HG02981 (cell line): ENCODE measurements at regions not wholly inside any gene's neighbourhood (a gene's known extent, or its start where the extent isn't known, plus 50 kb on each side); places are given as distances from the start of the nearest gene placed in this dataset.
"Not testable (repeated sequence)": the region's sequence is repeated elsewhere in the genome, so short reads cannot be mapped to it uniquely, and the experiment has no call there.

Experiments used
- ATAC-seq: cut with Tn5 transposase; IDR thresholded peaks from one replicate; pipeline ENCODE4 v1.9.1; 2021; ENCODE audit warnings: mild to moderate bottlenecking, moderate library complexity; ENCODE audit not compliant: unreplicated experiment

DNA sequence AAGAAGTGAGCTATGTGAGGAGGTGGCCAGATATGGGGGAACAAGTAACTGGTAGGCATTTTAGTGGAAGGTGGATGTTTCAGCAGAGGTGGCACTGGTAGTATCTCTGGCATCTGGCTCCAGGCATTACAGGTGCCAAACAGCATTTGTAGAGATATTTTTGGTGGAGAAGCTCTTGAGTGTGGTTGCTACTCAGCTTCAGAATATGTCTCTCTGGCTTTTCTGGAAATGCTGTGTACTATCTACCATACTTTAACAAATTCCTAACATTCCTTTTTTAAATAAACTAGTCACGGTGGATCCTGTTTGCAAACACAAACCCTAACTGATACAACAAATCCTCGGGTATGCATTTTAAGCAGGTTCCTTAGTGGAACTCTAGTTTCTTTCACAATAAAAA is 128.0 kb downstream of the BARX2 start:
- ATAC-seq: no peak

DNA sequence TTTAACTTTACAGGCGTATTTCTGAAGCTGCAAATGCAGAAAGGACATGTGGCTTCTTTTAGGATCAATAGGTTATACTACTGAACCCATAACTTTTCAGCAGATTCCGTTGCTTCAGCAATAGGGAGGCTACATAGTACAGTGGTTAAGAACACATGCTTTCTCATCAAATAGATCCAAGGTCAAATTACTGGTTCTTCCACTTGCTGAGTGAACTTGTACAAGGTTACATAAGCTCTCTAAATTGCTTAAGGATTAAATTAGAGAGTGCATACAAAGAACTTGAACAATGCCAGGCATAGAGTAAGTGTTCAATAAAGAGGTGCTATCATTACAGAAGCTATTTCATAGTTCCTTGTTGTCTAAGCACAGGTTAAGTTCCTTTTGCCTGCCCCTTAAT is 129.6 kb downstream of the BARX2 start:
- ATAC-seq: no peak

DNA sequence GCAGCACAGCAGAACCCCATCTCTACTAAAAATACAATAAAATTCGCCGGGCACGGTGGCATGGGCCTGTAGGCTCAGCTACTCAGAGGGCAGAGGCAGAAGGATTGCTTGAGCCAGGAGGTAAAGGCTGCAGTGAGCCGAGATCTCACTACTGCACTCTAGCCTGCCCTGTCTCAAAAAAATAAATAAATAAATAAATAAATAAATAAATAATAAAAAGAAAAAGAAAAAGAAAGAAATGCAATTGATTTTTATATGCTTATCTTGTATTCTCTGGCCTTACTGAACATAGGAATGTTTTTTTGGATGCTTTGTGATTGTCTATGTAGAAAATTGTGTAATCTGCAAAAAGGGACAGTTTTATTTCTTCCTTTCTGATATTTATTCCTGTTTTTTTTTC is 132.5 kb downstream of the BARX2 start:
- ATAC-seq: no peak

DNA sequence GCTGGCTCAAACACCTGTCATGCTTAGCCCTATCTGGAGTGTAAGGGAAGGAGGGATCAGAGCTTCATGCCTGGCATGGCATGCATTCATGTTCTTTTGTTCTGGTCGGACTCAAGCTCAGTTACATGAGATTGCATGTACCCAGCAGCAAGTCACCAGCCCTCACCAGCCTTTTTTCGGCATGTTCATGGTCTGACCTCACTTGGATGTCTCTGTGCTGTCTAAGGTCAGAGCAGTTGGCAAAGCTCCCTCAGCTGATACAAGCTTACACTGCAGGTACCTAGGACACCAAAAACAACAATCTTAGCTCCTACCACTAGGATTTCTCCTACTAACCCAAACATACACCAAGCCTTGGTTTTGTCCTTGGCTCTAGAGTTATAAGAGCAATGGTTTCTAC is 152.6 kb downstream of the BARX2 start:
- no peak for ATAC-seq

DNA sequence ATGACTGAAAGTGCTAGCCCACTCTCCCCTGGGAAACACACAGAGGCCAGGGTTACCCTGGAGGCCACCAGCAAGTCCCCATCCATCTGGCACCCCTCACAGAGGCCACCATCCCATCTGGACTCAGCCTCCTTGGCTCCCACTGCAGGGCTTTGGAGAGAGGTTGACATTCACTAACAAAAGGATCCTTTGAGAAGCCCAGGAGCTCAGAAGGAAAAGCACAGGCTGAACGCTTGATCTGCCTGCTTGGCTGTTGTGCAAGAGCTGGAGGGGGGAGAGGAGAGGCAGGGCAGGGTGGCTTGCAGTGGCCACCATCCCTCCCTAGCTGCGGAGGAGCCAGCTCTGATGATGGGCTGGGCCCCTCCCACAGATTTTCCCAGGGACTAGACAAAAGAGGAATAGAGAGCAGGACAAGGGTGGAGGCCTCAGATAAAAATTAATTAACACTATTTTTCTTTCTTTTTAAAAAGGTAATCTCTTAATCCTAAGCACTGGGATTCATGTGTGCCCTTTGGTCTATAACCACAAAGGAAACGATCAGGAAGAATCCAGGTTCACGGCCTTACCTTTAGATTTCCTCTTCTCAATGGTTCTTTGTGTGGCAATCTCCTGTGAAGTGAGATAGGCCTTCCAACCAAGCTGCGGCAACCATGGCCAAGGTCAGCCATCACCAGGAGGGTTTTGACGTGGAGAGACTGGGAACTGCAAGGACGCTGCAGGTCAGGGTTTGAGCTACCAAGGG is 154.7 kb downstream of the BARX2 start:
- ATAC-seq: no peak

DNA sequence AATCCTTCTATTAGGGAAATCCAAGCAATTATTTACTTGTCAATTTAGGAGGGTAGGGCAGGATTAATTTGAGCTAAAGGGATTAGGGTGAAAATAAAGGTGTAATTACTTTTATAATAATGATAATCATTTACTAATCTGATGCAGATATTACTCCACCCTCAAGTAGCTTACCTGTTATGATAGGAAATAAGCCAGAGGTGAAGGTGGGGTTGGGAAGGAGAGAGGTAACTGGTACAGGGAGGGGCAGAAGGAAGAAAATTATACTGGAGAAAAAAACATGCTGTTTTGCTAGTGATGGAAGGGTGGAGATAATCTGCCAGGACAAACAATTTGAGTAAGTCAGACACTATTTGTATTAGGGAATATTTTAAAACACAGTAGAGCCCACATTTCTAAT is 157.7 kb downstream of the BARX2 start:
- no peak for ATAC-seq

DNA sequence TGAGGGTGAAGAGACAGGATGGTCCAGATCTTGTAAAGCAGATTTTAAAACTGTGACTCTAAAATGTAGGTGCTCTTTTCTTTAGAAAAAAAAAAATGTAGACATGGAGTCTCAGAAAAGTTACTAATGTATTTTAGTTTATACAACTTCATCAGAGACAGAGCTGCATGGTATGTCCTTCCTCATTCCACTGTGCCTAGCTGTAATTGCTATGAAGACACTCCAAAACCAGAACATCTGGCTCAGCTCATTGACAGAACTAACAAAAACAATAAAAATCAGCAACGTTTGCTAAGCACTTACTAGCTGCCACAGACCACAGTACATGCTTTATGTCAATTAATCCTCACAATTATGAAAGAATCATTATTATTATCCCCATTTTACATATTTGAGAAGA is 160.7 kb downstream of the BARX2 start:
- no peak for ATAC-seq

DNA sequence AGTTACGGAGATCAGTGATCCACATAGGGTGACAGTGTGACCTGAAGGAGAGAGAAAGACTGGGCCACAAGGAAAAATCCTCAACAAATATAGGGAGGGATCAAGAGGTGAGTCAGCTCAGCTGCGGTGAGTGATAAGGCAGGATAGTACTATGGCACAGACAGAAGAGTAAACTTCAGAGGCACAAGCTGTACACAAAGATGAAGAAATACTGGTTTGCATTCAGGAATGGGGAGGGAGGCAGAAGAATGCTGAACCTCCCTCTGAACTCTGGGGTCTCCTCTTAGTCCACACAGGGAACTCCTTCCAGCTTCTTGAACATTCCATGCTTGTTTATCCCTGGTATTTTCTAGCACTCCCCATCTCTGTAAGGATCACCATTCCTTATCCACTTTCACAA is 162.7 kb downstream of the BARX2 start:
- no peak for ATAC-seq

DNA sequence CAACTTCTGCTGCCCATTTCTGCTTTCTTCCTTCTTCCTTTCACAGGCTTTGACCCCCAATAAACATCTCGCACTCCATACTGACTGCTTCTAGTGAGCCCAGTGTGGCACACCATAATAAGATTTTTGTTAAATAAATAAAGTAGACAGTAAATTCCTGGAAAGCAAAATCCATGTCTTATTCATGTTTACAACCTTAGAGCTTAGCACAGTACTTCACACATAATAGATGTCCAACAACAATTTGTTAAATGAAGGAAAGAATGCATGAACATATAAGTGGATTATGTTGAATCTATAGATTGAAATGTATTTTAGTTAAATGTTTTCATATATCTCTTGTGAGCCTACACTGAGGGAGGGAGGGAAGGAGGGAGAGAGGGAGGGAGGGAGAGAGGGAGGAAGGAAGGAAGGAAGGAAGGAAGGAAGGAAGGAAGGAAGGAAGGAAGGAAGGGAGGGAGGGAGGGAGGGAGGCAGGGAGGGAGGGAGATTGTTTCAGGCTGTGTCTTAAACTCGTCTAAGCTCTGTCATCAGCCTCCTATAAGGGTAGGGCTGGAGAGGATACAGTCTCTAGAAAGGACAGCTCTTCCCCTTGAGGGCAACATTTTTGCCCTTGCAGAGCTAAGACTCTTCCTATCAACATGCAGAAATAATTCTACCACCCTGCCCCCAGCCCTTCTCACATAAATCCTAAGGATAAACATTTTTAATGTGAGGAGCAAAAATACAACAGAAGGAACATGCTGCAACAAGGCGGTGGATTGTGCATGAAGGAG is 168.1 kb downstream of the BARX2 start:
- ATAC-seq: no peak

DNA sequence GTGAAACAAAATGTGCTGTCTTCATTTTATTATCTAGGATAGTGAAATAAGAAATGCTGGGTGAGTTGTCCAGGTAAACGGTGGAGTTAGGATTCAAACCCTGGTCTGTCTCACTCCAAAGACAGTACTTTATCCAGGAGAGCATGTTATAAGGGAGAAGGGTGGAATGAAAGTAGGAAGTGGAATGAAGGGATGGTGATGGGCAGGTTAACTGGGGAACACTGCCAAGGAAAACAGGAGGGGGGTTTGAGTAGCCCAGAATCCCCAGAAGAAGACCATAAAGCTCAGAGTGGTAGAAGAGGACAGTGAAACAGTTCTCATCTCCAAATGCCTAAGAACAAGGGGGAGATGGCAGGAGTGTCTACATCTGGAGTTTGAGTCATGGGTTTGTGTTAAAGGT is 169.0 kb downstream of the BARX2 start:
- no peak for ATAC-seq

DNA sequence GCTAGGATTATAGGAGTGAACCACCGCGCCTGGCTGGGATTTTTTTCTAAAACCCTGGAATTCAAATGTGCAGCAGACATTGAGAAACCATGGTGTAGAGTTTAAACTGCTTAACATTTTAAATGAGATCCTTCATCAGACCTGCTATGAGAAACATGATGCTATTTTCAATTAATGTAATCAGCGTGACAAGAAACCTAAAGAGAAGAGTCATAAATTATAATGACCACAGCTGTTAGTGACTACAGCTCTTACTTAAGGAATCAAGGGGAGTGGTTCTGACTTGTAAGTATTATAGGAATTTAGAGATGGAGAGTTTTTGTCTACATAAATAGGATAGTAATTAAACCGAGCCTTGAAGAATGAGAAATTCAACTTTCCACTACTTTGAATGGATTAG is 170.6 kb downstream of the BARX2 start:
- ATAC-seq: no peak

DNA sequence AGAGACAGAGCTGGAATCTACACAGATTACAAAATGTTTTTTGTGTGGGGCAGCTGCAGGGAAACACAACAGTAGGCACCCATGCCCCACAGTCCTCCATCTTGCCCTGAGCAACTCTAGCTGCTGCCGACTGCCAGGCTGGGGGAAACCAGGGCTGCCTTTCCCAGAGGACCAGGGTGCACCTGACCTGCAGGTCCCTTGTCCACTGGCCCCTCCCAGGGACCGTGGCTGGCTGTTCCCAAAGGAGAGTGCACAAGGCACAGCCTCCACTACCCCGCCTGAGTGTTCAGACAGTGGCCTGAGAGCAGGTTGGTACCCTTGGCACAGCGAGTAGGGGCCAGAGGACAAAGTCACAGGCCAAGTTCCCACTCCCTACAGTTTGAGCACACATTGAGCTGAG is 181.8 kb downstream of the BARX2 start:
- ATAC-seq: no peak

DNA sequence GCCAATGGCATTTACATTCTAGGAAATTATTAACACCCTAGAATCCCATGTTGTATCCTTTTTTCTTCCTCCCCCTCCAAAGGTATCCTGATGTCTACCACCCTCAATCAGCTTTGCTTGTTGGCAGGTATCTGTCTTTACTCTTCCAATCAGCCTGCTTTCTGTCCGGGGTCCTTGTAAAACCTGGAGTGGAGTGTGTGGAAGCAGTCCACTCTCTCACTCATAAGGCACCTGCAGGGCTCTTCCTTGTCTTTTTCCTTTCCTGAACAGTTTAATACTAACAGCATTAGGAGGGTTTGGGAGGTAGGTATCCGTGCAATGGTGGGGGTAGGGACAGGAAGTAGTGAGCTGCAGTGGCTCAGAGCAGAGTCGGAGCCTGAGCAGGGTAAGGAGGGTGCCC is 193.4 kb downstream of the BARX2 start:
- no peak for ATAC-seq

DNA sequence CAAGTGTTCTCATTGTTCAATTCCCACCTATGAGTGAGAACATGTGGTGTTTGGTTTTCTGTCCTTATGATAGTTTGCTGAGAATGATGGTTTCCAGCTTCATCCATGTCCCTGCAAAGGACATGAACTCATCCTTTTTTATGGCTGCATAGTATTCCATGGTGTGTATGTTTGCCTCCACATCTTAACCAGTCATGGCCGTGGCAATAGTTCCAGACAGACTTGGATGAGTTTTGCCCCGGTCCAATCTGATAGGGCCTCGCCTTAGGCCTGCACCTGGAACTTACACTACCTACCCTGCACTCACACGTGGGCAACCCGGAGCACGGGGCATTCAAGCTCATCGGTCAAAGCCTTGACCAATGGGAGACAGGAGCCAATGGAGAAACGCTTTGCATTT is 197.0 kb downstream of the BARX2 start:
- not testable (repeated sequence) for ATAC-seq

DNA sequence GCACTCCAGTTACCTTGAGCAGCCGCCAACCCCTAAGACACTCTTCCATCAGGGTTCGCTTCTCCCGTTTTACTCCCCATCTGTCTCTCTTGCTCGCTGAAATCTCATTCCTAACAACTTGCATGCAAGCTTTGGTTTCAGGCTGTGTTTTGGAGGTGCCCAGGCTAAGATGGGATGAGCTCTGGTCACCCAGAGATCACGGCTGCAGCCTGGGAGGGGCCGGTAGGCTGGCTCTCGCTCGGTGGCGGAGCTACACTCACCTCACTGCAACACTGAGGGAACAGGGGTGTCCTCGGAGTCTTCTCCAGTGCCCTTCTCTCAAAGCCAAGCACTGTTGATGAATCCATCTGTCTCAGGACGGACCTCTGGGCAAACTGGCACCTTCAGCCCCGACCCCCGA is 197.5 kb downstream of the BARX2 start:
- no peak for ATAC-seq

DNA sequence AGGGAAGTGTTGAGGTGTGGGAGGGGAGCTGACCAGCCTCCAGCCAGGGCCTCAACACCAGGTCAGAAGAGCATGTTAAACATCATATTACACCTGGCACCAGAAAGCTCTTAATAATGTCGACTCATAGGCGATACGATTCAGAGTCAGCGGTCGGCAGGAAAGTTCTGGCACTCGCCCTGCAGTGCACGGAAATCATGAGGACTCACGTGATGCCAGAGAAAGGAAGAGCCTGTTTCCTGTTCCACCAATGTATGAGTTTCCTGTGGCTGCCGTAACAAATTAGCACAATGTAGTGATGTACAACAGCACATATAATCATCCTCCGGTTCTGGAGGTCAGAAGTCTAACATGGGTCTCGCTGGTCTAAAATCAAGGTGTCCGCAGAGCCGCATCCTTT is 198.8 kb downstream of the BARX2 start:
- no peak for ATAC-seq

DNA sequence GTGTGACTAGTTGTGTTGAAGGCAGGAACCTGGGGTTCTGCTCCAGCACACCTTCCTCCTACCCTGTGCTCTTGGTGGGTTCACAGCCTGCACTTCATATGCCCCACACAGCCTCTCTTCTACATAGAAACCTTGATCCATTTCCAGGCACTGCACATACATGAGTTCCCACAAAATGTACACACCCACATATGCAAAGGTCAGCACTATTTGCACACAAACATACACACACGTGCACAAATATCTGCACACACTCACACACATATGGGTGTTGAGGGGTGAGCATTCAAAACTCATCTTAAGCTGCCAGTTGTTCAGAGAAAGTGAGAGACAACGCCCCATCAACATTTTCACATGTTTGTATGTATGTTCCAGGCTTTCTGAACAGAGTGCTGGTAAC is 201.0 kb downstream of the BARX2 start:
- ATAC-seq: no peak

DNA sequence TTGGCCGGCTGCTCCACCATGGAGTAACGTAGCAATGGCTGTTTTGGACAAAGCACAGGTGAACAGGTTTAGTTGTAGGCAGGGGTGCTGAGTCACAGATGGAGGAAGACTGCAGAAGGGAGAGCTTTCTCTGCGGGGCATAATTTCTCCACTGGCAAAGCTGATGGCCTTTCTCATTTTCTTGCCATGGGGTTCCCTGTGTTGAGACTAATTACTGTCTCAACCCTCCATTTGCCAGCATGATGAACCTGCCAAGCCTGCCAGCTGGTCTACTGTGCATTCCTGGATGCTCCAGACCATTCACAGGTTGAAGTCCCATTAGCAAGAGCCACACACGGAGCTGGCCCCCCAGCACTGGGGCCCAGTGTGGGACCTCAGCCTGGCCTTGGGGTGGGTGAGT is 202.4 kb downstream of the BARX2 start:
- ATAC-seq: no peak

DNA sequence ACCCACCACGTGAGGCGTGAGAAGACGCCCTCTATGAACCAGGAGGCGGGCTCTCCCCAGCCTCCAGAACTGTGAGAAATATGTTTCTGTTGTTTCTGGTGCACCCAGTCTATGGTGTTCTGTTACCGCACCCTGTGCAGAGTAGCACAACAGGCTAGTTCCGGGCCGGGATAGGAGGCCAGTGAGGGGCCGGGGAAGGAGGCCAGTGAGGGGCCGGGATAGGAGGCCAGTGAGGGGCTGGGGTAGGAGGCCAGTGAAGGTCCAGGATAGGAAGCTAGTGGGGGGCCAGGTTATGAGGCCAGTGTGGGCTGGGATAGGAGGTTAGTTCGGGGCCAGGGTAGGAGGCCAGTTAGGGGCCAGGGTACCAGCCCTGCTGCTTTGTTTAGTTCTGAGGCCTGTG is 204.6 kb downstream of the BARX2 start:
- no peak for ATAC-seq

DNA sequence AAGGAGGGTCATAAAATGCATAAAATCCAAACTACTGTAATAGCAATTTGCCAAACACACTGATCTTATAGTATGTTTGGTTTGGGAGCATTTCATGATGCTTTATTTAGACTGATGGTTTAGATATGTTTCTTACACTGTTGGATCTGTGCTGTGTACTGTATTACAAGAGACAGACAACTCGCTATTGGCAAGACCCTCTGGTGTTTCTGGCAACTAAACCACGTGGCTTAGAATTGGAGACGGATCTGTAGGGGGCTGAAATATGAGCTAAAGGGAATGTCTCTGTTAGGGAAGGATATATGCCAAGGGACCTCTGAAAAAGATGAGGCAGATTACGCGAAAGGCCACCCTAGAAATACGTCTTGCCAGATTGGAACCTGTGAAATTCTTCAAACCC is 208.7 kb downstream of the BARX2 start:
- no peak for ATAC-seq

DNA sequence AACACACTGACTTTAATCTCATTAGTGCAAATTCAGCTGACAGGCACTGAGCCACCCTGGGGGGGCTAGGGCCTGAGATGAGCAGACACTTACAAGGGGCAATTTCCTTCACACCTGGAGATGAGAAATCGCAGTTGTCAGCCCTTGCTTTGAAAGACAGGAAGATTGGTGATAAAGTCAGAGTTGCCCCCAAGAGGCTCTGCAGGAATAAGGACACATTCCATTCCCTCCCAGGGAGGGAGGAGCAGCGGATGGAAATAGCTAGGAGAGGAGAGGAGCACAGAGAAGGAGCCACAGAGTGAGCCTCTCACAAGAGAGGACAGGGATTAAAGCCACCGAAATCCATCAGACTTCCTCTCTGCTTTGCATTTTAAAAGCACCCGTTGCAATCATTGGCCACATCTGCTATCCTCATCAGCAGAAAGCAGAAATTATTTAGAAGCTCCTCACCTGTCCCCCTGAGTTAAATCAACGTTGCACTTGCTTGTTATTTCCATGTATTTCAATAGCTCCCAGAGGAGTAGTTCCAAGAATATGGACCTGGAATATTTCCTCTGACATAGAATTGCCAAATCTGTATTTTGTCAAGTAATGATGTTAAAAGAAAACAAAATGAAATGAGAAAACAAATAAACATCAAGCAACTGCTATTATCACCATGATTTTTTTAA is 213.7 kb downstream of the BARX2 start:
- no peak for ATAC-seq
